ENCODE measurements at regions not wholly inside any gene's neighbourhood (a gene's known extent, or its start where the extent isn't known, plus 50 kb on each side); places are given as distances from the start of the nearest gene placed in this dataset.

GRCh38 chr5:24265306-24265705, 379.5 kb downstream of the CDH10 start:
- TF ChIP-seq CTCF (IDR thresholded peaks at IDR 0.05) (no peak), POLR2A (IDR thresholded peaks at IDR 0.05) (no peak)
